ENCODE measurements at regions not wholly inside any gene's neighbourhood (a gene's known extent, or its start where the extent isn't known, plus 50 kb on each side); places are given as distances from the start of the nearest gene placed in this dataset.
"Not testable (repeated sequence)": the region's sequence is repeated elsewhere in the genome, so short reads cannot be mapped to it uniquely, and the experiment has no call there.

GRCh38 chr18:1078301-1078700, 173.6 kb downstream of the ADCYAP1 start:
- no peak overlapping the region for H3K27ac ChIP-seq (ENCODE audit: low read depth, low read length)
- H3K9ac ChIP-seq (ENCODE audit: low read length), result no peak overlapping the region
- Mint-ChIP-seq H3K9me3 (ENCODE audit: unreplicated experiment) (no peaks in the 10 kb centered on the region), H3K4me1 (ENCODE audit: low read depth, unreplicated experiment) (no peaks in the 10 kb centered on the region), H3K4me3 (ENCODE audit: unreplicated experiment) (no peak overlapping the region), H3K27ac (ENCODE audit: unreplicated experiment) (no peak overlapping the region), H3K36me3 (ENCODE audit: low read depth, unreplicated experiment) (no peaks in the 10 kb centered on the region), H3K27me3 (ENCODE audit: low read depth, unreplicated experiment) (peaks cover 4% of the 10 kb centered on the region)
- no peaks in the 10 kb centered on the region for H4K20me1 ChIP-seq (ENCODE audit: insufficient read depth, low read length)
- no peak overlapping the region for H2AFZ ChIP-seq (ENCODE audit: low read depth, low read length)
- H3K27me3 ChIP-seq (ENCODE audit: insufficient read depth, low read length), result no peaks in the 10 kb centered on the region
- TF ChIP-seq EZH2 (IDR thresholded peaks at IDR 0.05; ENCODE audit: insufficient read depth, low read length), result no peak
- TF ChIP-seq CTCF (IDR thresholded peaks at IDR 0.05; ENCODE audit: insufficient read depth, low read depth, low read length), result no peak
- H3K9me3 ChIP-seq (ENCODE audit: insufficient read depth, low read depth, low read length), result no peaks in the 10 kb centered on the region
- FAIRE-seq, result no peak
- no peak overlapping the region for H3K4me2 ChIP-seq (ENCODE audit: low read length)
- no peak overlapping the region for H3K4me3 ChIP-seq (ENCODE audit: insufficient read depth, low read depth, low read length)
- no peaks in the 10 kb centered on the region for H3K79me2 ChIP-seq (ENCODE audit: insufficient read depth, low read length)
- no peak for DNase-seq (ENCODE audit: low read depth)
- no peaks in the 10 kb centered on the region for H3K4me1 ChIP-seq (ENCODE audit: insufficient read depth, low read length)
- no peaks in the 10 kb centered on the region for H3K36me3 ChIP-seq (ENCODE audit: insufficient read depth, low read length)

- not testable (repeated sequence) for H3K4me3 Mint-ChIP-seq (ENCODE audit: unreplicated experiment); H3K27me3 ChIP-seq (ENCODE audit: insufficient read depth, low read length); H3K36me3 Mint-ChIP-seq (ENCODE audit: low read depth, unreplicated experiment); H2AFZ ChIP-seq (ENCODE audit: low read depth, low read length); H3K36me3 ChIP-seq (ENCODE audit: insufficient read depth, low read length); H3K9me3 Mint-ChIP-seq (ENCODE audit: unreplicated experiment); H3K4me1 ChIP-seq (ENCODE audit: insufficient read depth, low read length); H4K20me1 ChIP-seq (ENCODE audit: insufficient read depth, low read length); H3K27ac ChIP-seq (ENCODE audit: low read depth, low read length); FAIRE-seq; H3K27me3 Mint-ChIP-seq (ENCODE audit: low read depth, unreplicated experiment); H3K4me1 Mint-ChIP-seq (ENCODE audit: low read depth, unreplicated experiment); H3K4me2 ChIP-seq (ENCODE audit: low read length); H3K79me2 ChIP-seq (ENCODE audit: insufficient read depth, low read length); H3K27ac Mint-ChIP-seq (ENCODE audit: unreplicated experiment); H3K4me3 ChIP-seq (ENCODE audit: insufficient read depth, low read depth, low read length); DNase-seq (ENCODE audit: low read depth); H3K9ac ChIP-seq (ENCODE audit: low read length); H3K9me3 ChIP-seq (ENCODE audit: insufficient read depth, low read depth, low read length)
Measured at GRCh38 chr18:1083675-1084074, 179.0 kb downstream of the ADCYAP1 start.

GRCh38 chr18:1090758-1091157, 186.1 kb downstream of the ADCYAP1 start:
- no peaks in the 10 kb centered on the region for H3K27me3 ChIP-seq (ENCODE audit: insufficient read depth, low read length)
- FAIRE-seq, result no peak
- H3K4me3 ChIP-seq (ENCODE audit: insufficient read depth, low read depth, low read length), result no peak overlapping the region
- H2AFZ ChIP-seq (ENCODE audit: low read depth, low read length), result no peak overlapping the region
- Mint-ChIP-seq H3K36me3 (ENCODE audit: low read depth, unreplicated experiment) (no peaks in the 10 kb centered on the region), H3K27ac (ENCODE audit: unreplicated experiment) (no peak overlapping the region), H3K4me1 (ENCODE audit: low read depth, unreplicated experiment) (peaks cover 5% of the 10 kb centered on the region), H3K4me3 (ENCODE audit: unreplicated experiment) (no peak overlapping the region), H3K9me3 (ENCODE audit: unreplicated experiment) (peaks cover 7% of the 10 kb centered on the region), H3K27me3 (ENCODE audit: low read depth, unreplicated experiment) (no peaks in the 10 kb centered on the region)
- H3K4me2 ChIP-seq (ENCODE audit: low read length), result no peak overlapping the region
- H3K4me1 ChIP-seq (ENCODE audit: insufficient read depth, low read length), result peaks cover 6% of the 10 kb centered on the region
- no peak overlapping the region for H3K27ac ChIP-seq (ENCODE audit: low read depth, low read length)
- H3K9me3 ChIP-seq (ENCODE audit: insufficient read depth, low read depth, low read length), result peaks cover 3% of the 10 kb centered on the region
- H3K9ac ChIP-seq (ENCODE audit: low read length), result no peak overlapping the region
- DNase-seq (ENCODE audit: low read depth), result no peak
- TF ChIP-seq EZH2 (IDR thresholded peaks at IDR 0.05; ENCODE audit: insufficient read depth, low read length) (no peak), CTCF (IDR thresholded peaks at IDR 0.05; ENCODE audit: insufficient read depth, low read depth, low read length) (no peak)
- no peaks in the 10 kb centered on the region for H4K20me1 ChIP-seq (ENCODE audit: insufficient read depth, low read length)
- no peaks in the 10 kb centered on the region for H3K79me2 ChIP-seq (ENCODE audit: insufficient read depth, low read length)
- H3K36me3 ChIP-seq (ENCODE audit: insufficient read depth, low read length), result no peaks in the 10 kb centered on the region

All from astrocyte (in vitro differentiated cells and primary cell).